Caco-2 (cell line): ENCODE measurements at regions not wholly inside any gene's neighbourhood (a gene's known extent, or its start where the extent isn't known, plus 50 kb on each side); places are given as distances from the start of the nearest gene placed in this dataset.

Source experiments
- BruUV-seq: library from RNA; stranded (reverse); fragments of 400-500 nt; replicated peaks from 2 replicates; lab custom pipeline; 2021; lab: Mats Ljungman, UMichigan
- CTCF ChIA-PET: fragments of 300-600 bp; sonication (Branson Sonifier 250); formaldehyde crosslinking; loops from one replicate; lab custom pipeline; 2022; ENCODE audit warnings: antibody characterized with exemption; lab: Charles Lee
- POLR2A ChIA-PET: fragments of 300-600 bp; sonication (Branson Sonifier 250); formaldehyde crosslinking; loops from one replicate; lab custom pipeline; 2022; ENCODE audit warnings: antibody characterized with exemption; lab: Charles Lee
- DNase-seq, 2 experiments: peaks; one replicate each; pipeline versions ENCODE4 v3.0.0 to v3.0.0-alpha.2; 2020 to 2022
- H3K27me3 ChIP-seq: replicated peaks from 2 replicates; pipeline ENCODE4 v1.6.0; 2011; ENCODE audit warnings: low read length; ENCODE audit not compliant: control insufficient read depth, insufficient read depth
- H3K36me3 ChIP-seq: 2 replicates; pipeline ENCODE4 v1.5.1; 2011; ENCODE audit warnings: low read length; ENCODE audit not compliant: control insufficient read depth, insufficient read depth
- H3K4me1 ChIP-seq: fragments of 250-450 bp; sonication (Bioruptor Pico); 2 replicates; pipeline ENCODE4 v1.5.1; 2020; ENCODE audit warnings: mild to moderate bottlenecking
- H3K4me3 ChIP-seq: 2 replicates; pipeline ENCODE4 v1.5.1; 2011; ENCODE audit warnings: low read depth, mild to moderate bottlenecking, control low read depth, low read length
- H3K9me3 ChIP-seq: fragments of 250-450 bp; sonication (Bioruptor Pico); 2 replicates; pipeline ENCODE4 v1.5.1; 2020; ENCODE audit warnings: mild to moderate bottlenecking, moderate library complexity
- H3K27ac Mint-ChIP-seq: one replicate; pipeline ENCODE4 v1.8.0; 2022; ENCODE audit warnings: mixed read lengths; ENCODE audit not compliant: unreplicated experiment
- H3K27me3 Mint-ChIP-seq: one replicate; pipeline ENCODE4 v1.8.0; 2022; ENCODE audit warnings: mixed read lengths; ENCODE audit not compliant: insufficient read depth, unreplicated experiment
- H3K36me3 Mint-ChIP-seq: one replicate; pipeline ENCODE4 v1.8.0; 2022; ENCODE audit warnings: mild to moderate bottlenecking, mixed read lengths; ENCODE audit not compliant: insufficient read depth, unreplicated experiment
- H3K4me1 Mint-ChIP-seq: one replicate; pipeline ENCODE4 v1.8.0; 2022; ENCODE audit warnings: low read depth, mixed read lengths; ENCODE audit not compliant: unreplicated experiment
- H3K4me3 Mint-ChIP-seq: one replicate; pipeline ENCODE4 v1.8.0; 2022; ENCODE audit warnings: mild to moderate bottlenecking, moderate library complexity, mixed read lengths; ENCODE audit not compliant: unreplicated experiment
- H3K9me3 Mint-ChIP-seq: one replicate; pipeline ENCODE4 v1.8.0; 2022; ENCODE audit warnings: mixed read lengths; ENCODE audit not compliant: unreplicated experiment
- intact Hi-C: fragments of 100-400 bp; cut with micrococcal nuclease; formaldehyde crosslinking; loops from one replicate; pipeline ENCODE4 v1.10.0; 2022; ENCODE audit not compliant: unreplicated experiment
- TF ChIP-seq, protein P1 (sequence below), 2 experiments: fragments of 200-600 bp in 1 of 2; IDR thresholded peaks; 1 replicate in 1 of 2; 2 replicates in 1 of 2; pipeline versions ENCODE4 v1.5.1 to v1.8.0; 2011 to 2022; ENCODE audit warnings: antibody characterized with exemption in 1 of 2, control low read depth in 1 of 2, inconsistent platforms in 1 of 2, low read depth in 1 of 2, low read length in 1 of 2, mild to moderate bottlenecking in 1 of 2, moderate library complexity in 1 of 2; ENCODE audit not compliant: insufficient read depth in 1 of 2, severe bottlenecking in 1 of 2, unreplicated experiment in 1 of 2

DNA sequence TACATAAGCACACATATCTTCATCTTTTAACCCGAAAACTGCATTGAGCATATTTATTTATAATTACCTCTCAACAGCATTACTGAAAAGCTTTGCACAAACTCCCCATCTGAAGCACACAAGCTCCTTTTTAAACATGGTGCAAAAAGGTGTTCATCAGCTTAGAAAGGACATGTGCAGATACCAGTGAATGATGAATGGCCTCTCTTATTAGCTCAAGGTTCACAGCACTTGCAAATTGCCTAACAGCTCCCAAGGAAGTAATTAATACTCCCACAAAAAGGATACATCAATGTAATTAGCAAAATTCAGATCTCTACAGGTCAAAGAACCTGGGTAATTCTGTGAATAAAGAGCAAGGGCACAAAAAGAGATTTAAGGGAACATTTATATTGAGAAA lies 422.0 kb downstream of the HINT1 start:
- TF ChIP-seq, protein P1, sequence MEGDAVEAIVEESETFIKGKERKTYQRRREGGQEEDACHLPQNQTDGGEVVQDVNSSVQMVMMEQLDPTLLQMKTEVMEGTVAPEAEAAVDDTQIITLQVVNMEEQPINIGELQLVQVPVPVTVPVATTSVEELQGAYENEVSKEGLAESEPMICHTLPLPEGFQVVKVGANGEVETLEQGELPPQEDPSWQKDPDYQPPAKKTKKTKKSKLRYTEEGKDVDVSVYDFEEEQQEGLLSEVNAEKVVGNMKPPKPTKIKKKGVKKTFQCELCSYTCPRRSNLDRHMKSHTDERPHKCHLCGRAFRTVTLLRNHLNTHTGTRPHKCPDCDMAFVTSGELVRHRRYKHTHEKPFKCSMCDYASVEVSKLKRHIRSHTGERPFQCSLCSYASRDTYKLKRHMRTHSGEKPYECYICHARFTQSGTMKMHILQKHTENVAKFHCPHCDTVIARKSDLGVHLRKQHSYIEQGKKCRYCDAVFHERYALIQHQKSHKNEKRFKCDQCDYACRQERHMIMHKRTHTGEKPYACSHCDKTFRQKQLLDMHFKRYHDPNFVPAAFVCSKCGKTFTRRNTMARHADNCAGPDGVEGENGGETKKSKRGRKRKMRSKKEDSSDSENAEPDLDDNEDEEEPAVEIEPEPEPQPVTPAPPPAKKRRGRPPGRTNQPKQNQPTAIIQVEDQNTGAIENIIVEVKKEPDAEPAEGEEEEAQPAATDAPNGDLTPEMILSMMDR (IDR thresholded peaks at IDR 0.05; ENCODE audit: insufficient read depth in 1 of 2, low read depth in 1 of 2, low read length in 1 of 2, severe bottlenecking in 1 of 2, unreplicated experiment in 1 of 2) = no peak
- intact Hi-C loops = no loop called here
- Mint-ChIP-seq H3K27me3 (no peaks in the 10 kb centered on the region), H3K4me1 (no peaks in the 10 kb centered on the region), H3K4me3 (no peak overlapping the region), H3K36me3 (no peaks in the 10 kb centered on the region), H3K9me3 (peaks cover 26% of the 10 kb centered on the region), H3K27ac (no peak overlapping the region)
- H3K27me3 ChIP-seq = no peaks in the 10 kb centered on the region
- no peak overlapping the region for H3K4me3 ChIP-seq
- DNase-seq = no peak
- no peaks in the 10 kb centered on the region for H3K4me1 ChIP-seq
- CTCF ChIA-PET = interaction anchor here (0.6 kb wide), 1 partner anchor 25 kb away, joined by 4 read pairs; no protein-coding TSS in a partner anchor
- BruUV-seq = no TSS peak
- peaks cover 8% of the 10 kb centered on the region for H3K9me3 ChIP-seq
- POLR2A ChIA-PET = no interaction called here
- H3K36me3 ChIP-seq = no peaks in the 10 kb centered on the region

DNA sequence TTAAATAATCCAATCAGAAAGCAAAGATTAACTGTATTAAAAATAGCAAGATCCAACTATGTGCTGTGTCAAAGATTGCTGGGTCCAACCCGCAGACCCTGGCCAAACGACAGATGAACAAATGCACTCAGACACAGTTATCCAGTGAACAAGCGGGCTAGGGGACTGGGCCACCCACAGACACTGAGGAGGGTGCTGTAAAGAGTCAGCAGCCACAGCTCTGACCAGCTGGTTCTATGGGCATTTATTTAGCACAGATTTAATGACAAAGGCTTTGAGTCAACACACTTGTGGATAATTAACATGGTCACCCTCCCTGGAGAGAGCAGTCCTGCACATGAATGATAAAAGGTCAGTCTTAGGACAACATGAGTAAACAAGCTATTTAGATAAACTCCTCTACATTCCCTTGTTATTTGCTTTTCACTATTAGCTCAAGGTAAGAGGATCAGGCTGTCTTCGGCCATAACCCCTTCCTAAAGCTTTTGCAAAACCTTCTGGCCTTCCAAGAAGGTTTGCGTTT lies 424.9 kb downstream of the HINT1 start:
- no peak overlapping the region for H3K4me3 Mint-ChIP-seq
- H3K9me3 Mint-ChIP-seq = peaks cover 18% of the 10 kb centered on the region
- POLR2A ChIA-PET = no interaction called here
- intact Hi-C loops = no loop called here
- H3K36me3 ChIP-seq = no peaks in the 10 kb centered on the region
- peak in 1 of 2 experiments; percentile 5 for DNase-seq
- no peak overlapping the region for H3K4me3 ChIP-seq
- H3K9me3 ChIP-seq = peaks cover 8% of the 10 kb centered on the region
- no TSS peak for BruUV-seq
- CTCF ChIA-PET = no interaction called here
- no peak overlapping the region for H3K27ac Mint-ChIP-seq
- no peaks in the 10 kb centered on the region for H3K36me3 Mint-ChIP-seq
- H3K4me1 Mint-ChIP-seq = no peaks in the 10 kb centered on the region
- H3K27me3 ChIP-seq = no peaks in the 10 kb centered on the region
- no peaks in the 10 kb centered on the region for H3K27me3 Mint-ChIP-seq
- TF ChIP-seq, protein P1 (IDR thresholded peaks at IDR 0.05; ENCODE audit: insufficient read depth in 1 of 2, low read depth in 1 of 2, low read length in 1 of 2, severe bottlenecking in 1 of 2, unreplicated experiment in 1 of 2) = no peak
- no peaks in the 10 kb centered on the region for H3K4me1 ChIP-seq

DNA sequence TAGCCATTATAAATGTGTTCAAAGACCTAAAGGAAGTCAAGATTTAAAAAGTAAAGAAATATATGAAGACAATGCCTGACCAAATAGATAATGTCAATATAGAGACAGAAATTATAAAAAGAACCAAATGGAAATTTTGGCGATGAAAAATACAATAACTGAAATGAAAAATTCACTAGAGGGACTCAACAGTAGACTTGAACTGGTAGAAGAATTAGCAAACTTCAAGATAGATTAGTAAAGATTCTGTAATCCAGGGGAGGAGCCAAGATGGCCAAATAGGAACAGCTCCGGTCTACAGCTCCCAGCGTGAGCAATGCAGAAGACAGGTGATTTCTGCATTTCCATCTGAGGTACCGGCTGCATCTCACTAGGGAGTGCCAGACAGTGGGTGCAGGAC lies 433.2 kb downstream of the HINT1 start:
- no peaks in the 10 kb centered on the region for H3K27me3 Mint-ChIP-seq
- H3K4me1 ChIP-seq = no peaks in the 10 kb centered on the region
- no peak overlapping the region for H3K4me3 Mint-ChIP-seq
- no peak overlapping the region for H3K4me3 ChIP-seq
- H3K36me3 ChIP-seq = no peaks in the 10 kb centered on the region
- H3K9me3 ChIP-seq = peaks cover 9% of the 10 kb centered on the region; the same call in 1 of the 2 replicates
- BruUV-seq = no TSS peak
- H3K36me3 Mint-ChIP-seq = no peaks in the 10 kb centered on the region
- CTCF ChIA-PET = no interaction called here
- no peaks in the 10 kb centered on the region for H3K27me3 ChIP-seq
- peaks cover 10% of the 10 kb centered on the region for H3K9me3 Mint-ChIP-seq
- no peaks in the 10 kb centered on the region for H3K4me1 Mint-ChIP-seq
- intact Hi-C loops = no loop called here
- H3K27ac Mint-ChIP-seq = no peak overlapping the region
- POLR2A ChIA-PET = no interaction called here
- TF ChIP-seq, protein P1 (IDR thresholded peaks at IDR 0.05; ENCODE audit: insufficient read depth in 1 of 2, low read depth in 1 of 2, low read length in 1 of 2, severe bottlenecking in 1 of 2, unreplicated experiment in 1 of 2) = no peak
- no peak for DNase-seq
